HFFc6 (cell line): ENCODE measurements at regions not wholly inside any gene's neighbourhood (a gene's known extent, or its start where the extent isn't known, plus 50 kb on each side); places are given as distances from the start of the nearest gene placed in this dataset.

Experiments used
- DNase-seq: peaks from one replicate; pipeline ENCODE4 v3.0.0-alpha.2; 2018
- H3K27ac Mint-ChIP-seq: 2 replicates; pipeline ENCODE4 v1.8.0; 2020; ENCODE audit warnings: mild to moderate bottlenecking, mixed read lengths
- H3K27me3 Mint-ChIP-seq: 2 replicates; pipeline ENCODE4 v1.8.0; 2021; ENCODE audit warnings: mild to moderate bottlenecking, moderate library complexity, mixed read lengths; ENCODE audit not compliant: insufficient read depth
- H3K36me3 Mint-ChIP-seq: 2 replicates; pipeline ENCODE4 v1.8.0; 2021; ENCODE audit warnings: low read depth, mixed read lengths
- H3K4me1 Mint-ChIP-seq: 2 replicates; pipeline ENCODE4 v1.8.0; 2020; ENCODE audit warnings: low read depth, mixed read lengths
- H3K4me3 Mint-ChIP-seq: 2 replicates; pipeline ENCODE4 v1.8.0; 2020; ENCODE audit warnings: mild to moderate bottlenecking, moderate library complexity, mixed read lengths
- H3K9me3 Mint-ChIP-seq: 2 replicates; pipeline ENCODE4 v1.8.0; 2020; ENCODE audit warnings: mild to moderate bottlenecking, mixed read lengths
- CTCF ChIP-seq: fragments of 200-600 bp; sonication (generic); IDR thresholded peaks from 2 replicates; pipeline ENCODE4 v1.5.0; 2021; ENCODE audit warnings: antibody characterized with exemption, mild to moderate bottlenecking

- Mint-ChIP-seq H3K36me3 (peaks cover 26% of the 10 kb centered on the region), H3K4me3 (no peak overlapping the region), H3K4me1 (peaks cover 28% of the 10 kb centered on the region), H3K9me3 (peaks cover 21% of the 10 kb centered on the region), H3K27ac (no peak overlapping the region), H3K27me3 (no peaks in the 10 kb centered on the region)
- TF ChIP-seq CTCF: no peak
- DNase-seq: no peak
Observed at GRCh38 chr3:106797461-106797860, 579.8 kb upstream of the CCDC54 start.

- Mint-ChIP-seq H3K4me1 (peaks cover 33% of the 10 kb centered on the region), H3K36me3 (no peaks in the 10 kb centered on the region), H3K9me3 (no peaks in the 10 kb centered on the region), H3K27me3 (no peaks in the 10 kb centered on the region), H3K27ac (no peak overlapping the region), H3K4me3 (no peak overlapping the region)
- no peak for DNase-seq
- TF ChIP-seq CTCF: no peak
Observed at GRCh38 chr3:106805625-106806024, 571.6 kb upstream of the CCDC54 start.

DNA sequence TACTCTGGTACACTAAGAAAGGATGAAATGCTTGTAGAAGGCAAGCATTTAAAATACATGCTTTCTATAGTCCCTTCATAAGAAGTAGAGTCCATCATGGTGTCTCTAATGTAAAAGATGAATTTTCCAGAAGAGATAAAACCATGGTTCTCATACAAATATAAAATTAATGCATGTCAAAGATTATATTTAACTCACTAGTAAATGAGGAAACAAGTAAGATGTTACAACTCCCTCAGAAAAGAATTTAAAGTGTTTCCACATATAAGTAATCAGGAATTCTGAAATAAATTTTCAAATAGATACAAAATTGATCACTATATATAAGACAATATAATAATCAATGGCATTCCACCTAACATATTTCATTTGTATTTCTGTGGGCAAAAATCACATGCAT is 570.3 kb upstream of the CCDC54 start:
- no peaks in the 10 kb centered on the region for H3K36me3 Mint-ChIP-seq
- H3K4me3 Mint-ChIP-seq: no peak overlapping the region
- no peak overlapping the region for H3K27ac Mint-ChIP-seq
- DNase-seq: no peak
- H3K27me3 Mint-ChIP-seq: no peaks in the 10 kb centered on the region
- no peaks in the 10 kb centered on the region for H3K9me3 Mint-ChIP-seq
- peaks cover 47% of the 10 kb centered on the region for H3K4me1 Mint-ChIP-seq
- no peak for TF ChIP-seq CTCF

- no peak for TF ChIP-seq CTCF
- Mint-ChIP-seq H3K36me3 (no peaks in the 10 kb centered on the region), H3K4me1 (peaks cover 60% of the 10 kb centered on the region), H3K27ac (no peak overlapping the region), H3K9me3 (no peaks in the 10 kb centered on the region), H3K27me3 (no peaks in the 10 kb centered on the region; the same call in 1 of the 2 replicates), H3K4me3 (no peak overlapping the region; the same call in 1 of the 2 replicates)
- no peak for DNase-seq
Observed at GRCh38 chr3:106809041-106809440, 568.2 kb upstream of the CCDC54 start.

GRCh38 chr3:106809623-106810299 is 567.5 kb upstream of the CCDC54 start:
- H3K4me1 Mint-ChIP-seq: peaks cover 66% of the 10 kb centered on the region
- H3K27ac Mint-ChIP-seq: no peak overlapping the region
- DNase-seq: no peak
- H3K27me3 Mint-ChIP-seq: no peaks in the 10 kb centered on the region; the same call in 1 of the 2 replicates
- no peak for TF ChIP-seq CTCF
- H3K4me3 Mint-ChIP-seq: no peak overlapping the region
- no peaks in the 10 kb centered on the region for H3K36me3 Mint-ChIP-seq
- no peaks in the 10 kb centered on the region for H3K9me3 Mint-ChIP-seq
